Fibroblast of the aortic adventitia (primary cell): ENCODE measurements at regions not wholly inside any gene's neighbourhood (a gene's known extent, or its start where the extent isn't known, plus 50 kb on each side); places are given as distances from the start of the nearest gene placed in this dataset.

Experiments used
- DNase-seq: peaks from one replicate; pipeline ENCODE4 v3.0.0-alpha.2; 2010; ENCODE audit warnings: low read depth
- H3K4me3 ChIP-seq: 2 replicates; pipeline ENCODE4 v1.5.1; 2011; ENCODE audit warnings: low read depth, mild to moderate bottlenecking, control low read depth, low read length, moderate library complexity
- TF ChIP-seq, protein P1 (sequence below): IDR thresholded peaks from 2 replicates; pipeline ENCODE4 v1.5.1; 2011; ENCODE audit warnings: mild to moderate bottlenecking, low read length, control low read depth, inconsistent platforms; ENCODE audit not compliant: insufficient read depth

DNA sequence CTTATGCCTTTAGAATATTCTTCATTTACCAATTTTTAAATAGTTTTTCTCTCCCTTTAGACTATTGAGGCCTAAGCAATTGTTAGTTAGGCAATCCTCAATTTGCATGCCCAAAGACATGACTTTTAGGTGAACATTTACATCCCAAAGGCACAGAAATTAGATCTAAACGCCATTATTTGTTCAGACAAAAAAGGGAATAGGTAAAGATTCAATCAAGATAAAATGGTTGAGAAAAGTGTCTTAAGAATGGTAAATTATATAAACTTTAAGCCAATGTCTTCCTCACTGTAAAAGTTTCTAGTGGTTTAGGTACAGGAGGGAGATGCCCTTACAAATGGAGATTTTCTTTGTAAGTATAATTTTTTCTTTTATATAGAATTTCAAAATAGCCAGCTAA lies 50.2 kb upstream of the MME start:
- TF ChIP-seq, protein P1, sequence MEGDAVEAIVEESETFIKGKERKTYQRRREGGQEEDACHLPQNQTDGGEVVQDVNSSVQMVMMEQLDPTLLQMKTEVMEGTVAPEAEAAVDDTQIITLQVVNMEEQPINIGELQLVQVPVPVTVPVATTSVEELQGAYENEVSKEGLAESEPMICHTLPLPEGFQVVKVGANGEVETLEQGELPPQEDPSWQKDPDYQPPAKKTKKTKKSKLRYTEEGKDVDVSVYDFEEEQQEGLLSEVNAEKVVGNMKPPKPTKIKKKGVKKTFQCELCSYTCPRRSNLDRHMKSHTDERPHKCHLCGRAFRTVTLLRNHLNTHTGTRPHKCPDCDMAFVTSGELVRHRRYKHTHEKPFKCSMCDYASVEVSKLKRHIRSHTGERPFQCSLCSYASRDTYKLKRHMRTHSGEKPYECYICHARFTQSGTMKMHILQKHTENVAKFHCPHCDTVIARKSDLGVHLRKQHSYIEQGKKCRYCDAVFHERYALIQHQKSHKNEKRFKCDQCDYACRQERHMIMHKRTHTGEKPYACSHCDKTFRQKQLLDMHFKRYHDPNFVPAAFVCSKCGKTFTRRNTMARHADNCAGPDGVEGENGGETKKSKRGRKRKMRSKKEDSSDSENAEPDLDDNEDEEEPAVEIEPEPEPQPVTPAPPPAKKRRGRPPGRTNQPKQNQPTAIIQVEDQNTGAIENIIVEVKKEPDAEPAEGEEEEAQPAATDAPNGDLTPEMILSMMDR = no peak
- no peak for DNase-seq
- no peak overlapping the region for H3K4me3 ChIP-seq

DNA sequence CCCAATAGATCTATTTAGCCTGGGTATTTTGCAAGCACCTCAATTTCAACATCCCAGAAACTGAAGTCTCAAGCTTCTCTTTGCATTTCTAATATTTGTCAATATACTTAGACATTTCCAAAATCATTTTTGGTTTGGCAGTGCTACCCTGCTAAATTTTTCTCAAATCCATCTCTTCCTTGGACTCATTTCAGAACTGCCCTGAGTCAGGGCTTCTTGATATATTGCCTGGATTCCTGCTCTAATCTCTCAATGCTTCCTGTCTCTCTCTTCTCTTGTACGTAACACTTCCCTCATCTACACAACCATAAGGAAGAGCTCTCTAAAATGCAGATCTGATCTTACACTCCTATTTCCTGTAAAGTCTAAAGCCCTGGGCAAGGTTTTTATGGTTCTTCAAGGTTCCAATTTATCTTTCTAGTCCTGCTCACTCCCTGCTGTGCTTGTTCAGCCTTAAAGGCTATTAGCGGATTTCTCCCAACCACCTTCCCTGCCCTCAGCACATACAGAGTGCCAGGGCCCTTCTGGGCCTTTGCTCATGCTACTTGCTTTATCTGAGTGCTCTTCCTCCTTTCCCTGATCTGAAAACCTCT lies 53.0 kb upstream of the MME start:
- no peak overlapping the region for H3K4me3 ChIP-seq
- TF ChIP-seq, protein P1 = no peak
- peak; percentile 96 for DNase-seq

DNA sequence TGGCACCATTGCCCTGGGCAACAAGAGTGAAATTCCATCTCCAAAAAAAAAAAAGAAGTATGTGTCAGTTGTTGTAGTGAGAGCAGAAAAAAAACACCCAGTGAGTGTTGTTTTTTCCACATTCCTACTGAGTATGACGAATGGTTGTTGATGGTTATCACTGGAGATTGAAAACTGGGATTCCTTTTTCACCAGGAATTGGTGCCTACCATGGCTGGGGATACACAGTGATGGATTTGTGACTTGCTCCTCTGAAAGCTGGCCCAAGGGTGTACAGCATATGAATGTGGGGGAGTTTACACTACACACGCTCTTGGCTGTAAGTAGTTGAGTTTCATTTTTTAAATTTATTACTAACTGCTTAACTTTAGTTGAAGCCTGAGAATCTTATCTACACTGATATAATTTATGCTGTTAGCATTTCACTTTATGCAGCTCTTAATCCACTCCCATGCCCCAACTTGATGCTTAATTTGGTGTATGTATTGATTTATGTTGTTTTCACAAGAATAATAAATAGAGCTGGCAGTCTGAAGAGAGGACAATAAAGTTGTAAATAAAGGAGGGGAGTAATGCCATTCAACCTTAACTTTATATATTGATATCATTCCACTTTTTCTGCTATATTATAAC lies 56.0 kb upstream of the MME start:
- no peak overlapping the region for H3K4me3 ChIP-seq
- DNase-seq = peak; percentile 34
- TF ChIP-seq, protein P1 = no peak

DNA sequence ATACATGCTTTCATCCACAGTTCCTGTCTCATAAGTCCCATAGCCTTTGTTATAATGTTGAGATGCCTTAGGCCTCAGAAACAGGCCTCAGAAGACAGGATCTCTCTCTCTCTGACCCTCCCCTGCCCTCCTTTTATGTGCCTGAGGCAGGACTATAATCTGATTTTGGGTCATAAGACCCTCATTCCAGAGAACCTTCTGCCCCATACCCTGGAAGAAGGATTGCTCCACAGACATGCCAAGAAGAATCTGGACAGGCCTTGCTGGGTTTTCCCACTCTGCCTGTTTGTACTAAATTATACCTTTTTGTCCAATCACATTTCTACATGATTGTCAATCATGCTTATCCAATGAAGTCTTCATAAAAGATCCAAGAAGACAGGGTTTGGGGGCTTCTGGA lies 57.2 kb upstream of the MME start:
- TF ChIP-seq, protein P1 = no peak
- no peak overlapping the region for H3K4me3 ChIP-seq
- DNase-seq = no peak

DNA sequence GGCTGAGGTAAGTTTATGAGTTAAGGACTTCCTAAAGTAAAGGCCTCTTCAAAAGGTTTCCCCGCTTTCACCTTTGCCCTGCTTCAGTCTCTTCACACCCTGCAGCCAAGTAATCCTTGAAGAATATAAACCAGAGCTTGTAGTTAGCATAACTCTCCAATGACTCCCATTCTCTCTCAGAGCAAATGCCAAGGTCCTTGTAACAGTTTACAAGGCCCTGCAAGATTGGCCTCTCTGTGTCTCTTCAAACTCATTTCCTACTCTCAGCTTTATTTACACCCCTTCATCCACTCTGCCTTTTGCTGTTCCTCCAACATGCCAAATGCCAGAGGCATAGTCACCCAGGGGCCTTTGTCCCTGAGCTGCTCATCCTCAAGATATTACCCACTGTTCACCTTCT lies 60.5 kb upstream of the MME start:
- TF ChIP-seq, protein P1 = no peak
- peak; percentile 29 for DNase-seq
- H3K4me3 ChIP-seq = no peak overlapping the region

DNA sequence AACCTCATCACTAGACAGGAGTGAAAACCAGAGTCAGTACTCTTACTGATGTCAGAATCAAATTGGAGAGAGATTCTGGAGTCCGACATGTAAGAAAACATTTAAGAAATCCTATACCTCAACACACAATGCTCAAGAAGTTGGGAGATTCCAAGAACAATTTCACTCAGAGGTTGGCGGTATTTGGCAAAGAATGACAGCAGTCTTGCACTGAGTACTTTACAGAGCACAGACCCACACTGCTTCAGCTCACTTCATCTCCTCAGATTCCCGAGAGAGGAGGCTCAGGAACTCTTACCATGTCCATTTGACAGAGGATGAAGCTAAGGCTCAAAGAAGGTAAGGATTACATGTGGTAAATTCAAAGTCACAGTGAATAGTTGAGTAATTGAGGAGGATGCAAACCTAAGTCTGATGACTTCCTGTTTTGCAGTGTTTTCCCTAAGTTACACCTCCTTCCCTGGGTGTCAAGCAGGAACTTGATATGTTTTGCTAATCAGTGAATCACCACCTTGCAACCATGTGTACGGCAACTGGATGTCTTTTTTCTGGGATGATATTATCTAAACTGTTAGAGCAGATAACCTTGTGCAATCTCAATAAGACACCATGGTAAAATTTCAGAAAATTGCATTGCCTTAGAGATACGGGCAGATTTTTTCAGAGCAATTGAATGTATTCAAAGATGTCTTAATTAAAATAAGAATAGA lies 61.3 kb upstream of the MME start:
- no peak for DNase-seq
- TF ChIP-seq, protein P1 = no peak
- H3K4me3 ChIP-seq = no peak overlapping the region
